Endothelial cell of umbilical vein (primary cell): ENCODE measurements at regions not wholly inside any gene's neighbourhood (a gene's known extent, or its start where the extent isn't known, plus 50 kb on each side); places are given as distances from the start of the nearest gene placed in this dataset.

Experiments
- BruUV-seq: library from RNA; stranded (reverse); fragments of 400-500 nt; replicated peaks from 2 replicates; lab custom pipeline; 2021; lab: Mats Ljungman, UMichigan
- CTCF ChIA-PET: fragments of 300-600, 350-600 bp; sonication (Branson Sonifier 250); formaldehyde crosslinking; loops from one replicate; lab custom pipeline; 2021; ENCODE audit warnings: antibody characterized with exemption, inconsistent platforms; lab: Charles Lee
- POLR2A ChIA-PET: fragments of 300-600, 350-600 bp; sonication (Branson Sonifier 250); formaldehyde crosslinking; loops from one replicate; lab custom pipeline; 2021; ENCODE audit warnings: antibody characterized with exemption, inconsistent platforms; lab: Charles Lee
- DNase-seq: peaks from one replicate; pipeline ENCODE4 v3.0.0-alpha.2; 2011; ENCODE audit warnings: low read depth, low spot score
- FAIRE-seq: peaks from 2 replicates; lab custom pipeline; 2011; peaks lifted over from hg19 to GRCh38; lab: Jason Lieb, UNC
- H2AFZ ChIP-seq: 2 replicates; pipeline ENCODE4 v1.6.0; 2012; ENCODE audit warnings: low read depth, low read length, control low read depth, inconsistent platforms
- H3K27ac ChIP-seq: 2 replicates; pipeline ENCODE4 v1.5.1; 2011; ENCODE audit warnings: low read depth, mild to moderate bottlenecking, control low read depth, low read length, moderate library complexity; ENCODE audit not compliant: insufficient read depth
- H3K27me3 ChIP-seq, 2 experiments: 2 replicates each; pipeline versions ENCODE4 v1.6.0 to v1.6.1; 2011; ENCODE audit warnings: low read length in 2 of 2, mixed read lengths in 1 of 2; ENCODE audit not compliant: control insufficient read depth in 2 of 2, insufficient read depth in 2 of 2
- H3K36me3 ChIP-seq, 2 experiments: 2 replicates in 1 of 2; 3 replicates in 1 of 2; pipeline ENCODE4 v1.5.1; 2011; ENCODE audit warnings: low read length in 2 of 2, mild to moderate bottlenecking in 1 of 2, moderate library complexity in 1 of 2; ENCODE audit not compliant: control insufficient read depth in 2 of 2, insufficient read depth in 2 of 2; ENCODE audit errors: extremely low read depth in 1 of 2
- H3K4me1 ChIP-seq: 3 replicates; pipeline ENCODE4 v1.5.1; 2011; ENCODE audit warnings: mild to moderate bottlenecking, low read length; ENCODE audit not compliant: control insufficient read depth, insufficient read depth; ENCODE audit errors: extremely low read depth
- H3K4me2 ChIP-seq: 2 replicates; pipeline ENCODE4 v1.6.1; 2011; ENCODE audit warnings: low read length, control low read depth, mixed read lengths; ENCODE audit not compliant: insufficient read depth
- H3K4me3 ChIP-seq, 3 experiments: fragments of 200-600 bp in 1 of 3; sonication (generic), shearing (Covaris generic) in 1 of 3; replicated peaks in 1 of 3; 2 replicates each; pipeline ENCODE4 v1.5.1; 2011 to 2016; ENCODE audit warnings: control low read depth in 3 of 3, low read length in 3 of 3, mild to moderate bottlenecking in 2 of 3, inconsistent platforms in 1 of 3, low read depth in 1 of 3, moderate library complexity in 1 of 3; ENCODE audit not compliant: insufficient read depth in 1 of 3
- H3K79me2 ChIP-seq: 2 replicates; pipeline ENCODE4 v1.6.0; 2012; ENCODE audit warnings: low read length, inconsistent platforms; ENCODE audit not compliant: control insufficient read depth, insufficient read depth
- H3K9ac ChIP-seq: replicated peaks from 2 replicates; pipeline ENCODE3; 2011; ENCODE audit warnings: low read length, control low read depth; ENCODE audit not compliant: insufficient read depth; ENCODE audit errors: extremely low read depth
- H3K9me1 ChIP-seq: replicated peaks from 3 replicates; pipeline ENCODE4 v1.6.0; 2011; ENCODE audit warnings: mild to moderate bottlenecking, low read length; ENCODE audit not compliant: control insufficient read depth, insufficient read depth; ENCODE audit errors: extremely low read depth
- H3K9me3 ChIP-seq: replicated peaks from 2 replicates; pipeline ENCODE4 v1.5.1; 2012; ENCODE audit warnings: low read length, inconsistent platforms; ENCODE audit not compliant: control insufficient read depth, insufficient read depth
- H4K20me1 ChIP-seq: replicated peaks from 2 replicates; pipeline ENCODE3; 2011; ENCODE audit warnings: mild to moderate bottlenecking, low read length; ENCODE audit not compliant: control insufficient read depth, insufficient read depth; ENCODE audit errors: extremely low read depth
- CTCF ChIP-seq, 2 donors: IDR thresholded peaks; 1 replicate in 1 of 2; 2 replicates in 1 of 2; pipeline ENCODE4 v1.5.1; 2011; ENCODE audit warnings: low read length in 2 of 2, mild to moderate bottlenecking in 2 of 2, moderate library complexity in 2 of 2, control low read depth in 1 of 2, inconsistent platforms in 1 of 2, low read depth in 1 of 2; ENCODE audit not compliant: insufficient read depth in 1 of 2; ENCODE audit errors: extremely low read depth in 1 of 2
- EZH2 ChIP-seq: IDR thresholded peaks from 2 replicates; pipeline ENCODE4 v1.6.1; 2012; ENCODE audit warnings: borderline replicate concordance, low read depth, mild to moderate bottlenecking, moderate library complexity, low read length, inconsistent platforms; ENCODE audit not compliant: severe bottlenecking
- FOS ChIP-seq: IDR thresholded peaks from 2 replicates; pipeline ENCODE4 v1.6.1; 2011; ENCODE audit warnings: mild to moderate bottlenecking, low read length, moderate library complexity, borderline replicate concordance; ENCODE audit not compliant: insufficient read depth
- GATA2 ChIP-seq: IDR thresholded peaks from 2 replicates; pipeline ENCODE4 v1.7.0; 2011; ENCODE audit warnings: low read depth, mild to moderate bottlenecking, moderate library complexity, mixed read lengths, low read length; ENCODE audit not compliant: insufficient read length, insufficient read depth
- JUN ChIP-seq: IDR thresholded peaks from 2 replicates; pipeline ENCODE4 v1.6.1; 2011; ENCODE audit warnings: borderline replicate concordance, low read depth; ENCODE audit not compliant: insufficient read length, insufficient read depth
- MAX ChIP-seq: IDR thresholded peaks from 2 replicates; pipeline ENCODE4 v1.6.1; 2011; ENCODE audit not compliant: insufficient read depth, insufficient read length
- MYC ChIP-seq: IDR thresholded peaks from one replicate; pipeline ENCODE4 v1.6.1; 2011; ENCODE audit warnings: mild to moderate bottlenecking, low read depth, low read length
- POLR2A ChIP-seq: IDR thresholded peaks from 2 replicates; pipeline ENCODE4 v1.6.1; 2012; ENCODE audit warnings: low read depth, mild to moderate bottlenecking, control low read depth, low read length
- POLR2AphosphoS5 ChIP-seq: IDR thresholded peaks from 2 replicates; pipeline ENCODE4 v1.6.1; 2012; ENCODE audit warnings: low read depth, mild to moderate bottlenecking, control low read depth, low read length, moderate library complexity; ENCODE audit not compliant: insufficient read depth
- dilution Hi-C: fragments of 300-500 bp; cut with MboI; formaldehyde crosslinking; loops from one replicate; pipeline ENCODE4 v1.15.0; 2019; ENCODE audit warnings: low sequenced_read_pairs; ENCODE audit not compliant: extremely low pct_ligation_motif_present
- intact Hi-C: fragments of 100-400 bp; cut with micrococcal nuclease; formaldehyde crosslinking; loops from one replicate; pipeline ENCODE4 v1.10.0; 2022

- dilution Hi-C loops, result no loop called here
- BruUV-seq, result no TSS peak
- Histone ChIP-seq H3K9me3 (no peaks in the 10 kb centered on the region), H2AFZ (no peak overlapping the region), H3K9ac (no peak overlapping the region), H3K36me3 (no peaks in the 10 kb centered on the region), H3K79me2 (no peaks in the 10 kb centered on the region), H3K4me3 (no peak overlapping the region), H3K4me1 (no peaks in the 10 kb centered on the region), H3K4me2 (no peak overlapping the region), H3K9me1 (no peaks in the 10 kb centered on the region), H3K27me3 (no peaks in the 10 kb centered on the region), H4K20me1 (no peaks in the 10 kb centered on the region), H3K27ac (no peak overlapping the region)
- DNase-seq (no peak), FAIRE-seq (no peak)
- intact Hi-C loops, result no loop called here
- ChIA-PET POLR2A (no interaction called here), CTCF (no interaction called here)
- no peak for TF ChIP-seq POLR2AphosphoS5
- TF ChIP-seq POLR2A, result no peak
- no peak for TF ChIP-seq CTCF (IDR thresholded peaks at IDR 0.05; ENCODE audit: extremely low read depth in 1 of 2, insufficient read depth in 1 of 2, low read depth in 1 of 2, low read length in 2 of 2)
- no peak for TF ChIP-seq JUN
- TF ChIP-seq GATA2, result no peak
- no peak for TF ChIP-seq EZH2
- TF ChIP-seq FOS, result no peak
- no peak for TF ChIP-seq MAX
- no peak for TF ChIP-seq MYC
Measured at GRCh38 chr4:160928482-160928881, 1235.3 kb downstream of the FSTL5 start.
